ENCODE measurements at regions not wholly inside any gene's neighbourhood (a gene's known extent, or its start where the extent isn't known, plus 50 kb on each side); places are given as distances from the start of the nearest gene placed in this dataset.

- TF ChIP-seq CTCF (IDR thresholded peaks at IDR 0.05) (no peak), POLR2A (IDR thresholded peaks at IDR 0.05) (no peak)
Measured at GRCh38 chr13:59064042-59064441, 1099.7 kb downstream of the DIAPH3 start.
